ENCODE measurements at regions not wholly inside any gene's neighbourhood (a gene's known extent, or its start where the extent isn't known, plus 50 kb on each side); places are given as distances from the start of the nearest gene placed in this dataset.

- TF ChIP-seq, protein P1, sequence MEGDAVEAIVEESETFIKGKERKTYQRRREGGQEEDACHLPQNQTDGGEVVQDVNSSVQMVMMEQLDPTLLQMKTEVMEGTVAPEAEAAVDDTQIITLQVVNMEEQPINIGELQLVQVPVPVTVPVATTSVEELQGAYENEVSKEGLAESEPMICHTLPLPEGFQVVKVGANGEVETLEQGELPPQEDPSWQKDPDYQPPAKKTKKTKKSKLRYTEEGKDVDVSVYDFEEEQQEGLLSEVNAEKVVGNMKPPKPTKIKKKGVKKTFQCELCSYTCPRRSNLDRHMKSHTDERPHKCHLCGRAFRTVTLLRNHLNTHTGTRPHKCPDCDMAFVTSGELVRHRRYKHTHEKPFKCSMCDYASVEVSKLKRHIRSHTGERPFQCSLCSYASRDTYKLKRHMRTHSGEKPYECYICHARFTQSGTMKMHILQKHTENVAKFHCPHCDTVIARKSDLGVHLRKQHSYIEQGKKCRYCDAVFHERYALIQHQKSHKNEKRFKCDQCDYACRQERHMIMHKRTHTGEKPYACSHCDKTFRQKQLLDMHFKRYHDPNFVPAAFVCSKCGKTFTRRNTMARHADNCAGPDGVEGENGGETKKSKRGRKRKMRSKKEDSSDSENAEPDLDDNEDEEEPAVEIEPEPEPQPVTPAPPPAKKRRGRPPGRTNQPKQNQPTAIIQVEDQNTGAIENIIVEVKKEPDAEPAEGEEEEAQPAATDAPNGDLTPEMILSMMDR (IDR thresholded peaks at IDR 0.05) = no peak
- no peaks in the 10 kb centered on the region for H3K4me1 ChIP-seq
- ATAC-seq = no peak
- intact Hi-C loops (cut with DNase I) = no loop called here
- no peak overlapping the region for H3K27ac ChIP-seq
- no peak overlapping the region for H3K4me3 ChIP-seq
- no peaks in the 10 kb centered on the region for H3K9me3 ChIP-seq
- no peak for DNase-seq
- H3K36me3 ChIP-seq = no peaks in the 10 kb centered on the region
- H3K27me3 ChIP-seq (ENCODE audit: low read depth) = no peaks in the 10 kb centered on the region
Observed at GRCh38 chr9:106620081-106620480, 242.9 kb upstream of the ZNF462 start.

- TF ChIP-seq, protein P1 (IDR thresholded peaks at IDR 0.05) = no peak
- intact Hi-C loops (cut with DNase I) = no loop called here
- Histone ChIP-seq H3K27ac (no peak overlapping the region), H3K4me1 (no peaks in the 10 kb centered on the region), H3K36me3 (no peaks in the 10 kb centered on the region), H3K27me3 (ENCODE audit: low read depth) (no peaks in the 10 kb centered on the region), H3K9me3 (no peaks in the 10 kb centered on the region), H3K4me3 (no peak overlapping the region)
- ATAC-seq (no peak), DNase-seq (no peak)
Observed at GRCh38 chr9:106620866-106621265, 242.1 kb upstream of the ZNF462 start.

DNA sequence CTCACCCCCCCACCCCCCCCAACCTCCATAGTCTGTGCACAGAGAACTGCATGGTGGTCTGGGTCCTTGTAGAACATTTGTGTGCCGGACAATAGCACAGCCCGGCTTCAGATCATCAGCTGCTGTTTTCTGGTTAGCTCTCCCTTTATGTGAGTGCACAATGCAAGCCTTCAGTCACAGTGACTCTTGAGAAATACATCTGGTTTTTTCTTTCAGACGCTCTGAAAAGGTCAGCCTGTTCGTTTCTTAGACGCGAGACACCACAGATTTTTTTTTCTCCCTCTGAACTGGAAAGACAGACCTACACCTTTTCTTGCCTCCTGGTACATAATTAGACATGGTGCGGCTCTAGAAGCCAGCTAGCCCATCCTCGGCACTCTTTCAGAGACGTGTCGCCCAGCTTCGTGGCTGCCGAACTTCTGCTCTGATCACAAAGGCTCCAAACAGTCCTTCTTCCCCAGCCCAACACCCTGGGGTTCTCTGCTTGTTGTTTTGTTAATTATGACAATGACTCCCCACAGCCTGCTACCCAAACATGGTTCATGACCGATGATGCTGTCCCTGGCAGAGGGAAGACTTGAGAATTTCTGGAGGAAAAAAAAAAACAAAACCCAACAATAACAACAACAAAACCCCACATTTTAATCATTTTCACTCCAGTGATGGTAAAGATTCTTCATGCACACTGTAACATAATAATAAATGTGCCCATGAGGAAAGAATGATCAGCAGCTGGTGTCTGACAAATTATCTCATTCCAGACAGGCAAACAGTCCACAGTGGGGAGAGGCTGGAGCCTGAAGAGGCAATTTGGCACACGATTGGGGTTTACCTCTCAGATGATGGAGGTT, 241.4 kb upstream of the ZNF462 start:
- Histone ChIP-seq H3K27ac (no peak overlapping the region), H3K4me3 (no peak overlapping the region), H3K4me1 (no peaks in the 10 kb centered on the region), H3K9me3 (no peaks in the 10 kb centered on the region), H3K27me3 (ENCODE audit: low read depth) (no peaks in the 10 kb centered on the region), H3K36me3 (no peaks in the 10 kb centered on the region)
- DNase-seq (no peak), ATAC-seq (no peak)
- TF ChIP-seq, protein P1 (IDR thresholded peaks at IDR 0.05) = no peak
- intact Hi-C loops (cut with DNase I) = no loop called here

DNA sequence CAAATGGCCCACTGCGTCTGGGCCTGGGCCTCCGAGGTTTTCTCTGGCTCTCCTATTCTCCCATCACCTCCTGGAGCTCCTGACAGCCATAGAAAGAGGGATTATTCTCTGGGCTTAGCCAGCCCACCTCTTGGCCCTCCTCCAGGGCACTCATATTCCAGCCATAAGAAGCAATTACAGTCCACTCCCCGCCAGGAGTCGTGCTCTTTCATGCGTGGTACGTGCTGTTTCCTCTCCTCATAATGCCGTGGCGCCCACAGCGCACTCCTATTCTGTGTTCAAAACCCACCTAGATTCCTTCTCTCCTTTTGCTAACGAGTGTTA, 240.8 kb upstream of the ZNF462 start:
- TF ChIP-seq, protein P1 (IDR thresholded peaks at IDR 0.05) = no peak
- ATAC-seq = no peak
- no peak overlapping the region for H3K4me3 ChIP-seq
- DNase-seq = no peak
- H3K27me3 ChIP-seq (ENCODE audit: low read depth) = no peaks in the 10 kb centered on the region
- no peaks in the 10 kb centered on the region for H3K4me1 ChIP-seq
- H3K36me3 ChIP-seq = no peaks in the 10 kb centered on the region
- intact Hi-C loops (cut with DNase I) = no loop called here
- H3K27ac ChIP-seq = no peak overlapping the region
- no peaks in the 10 kb centered on the region for H3K9me3 ChIP-seq

- H3K27ac ChIP-seq = no peak overlapping the region
- ATAC-seq = no peak
- H3K4me1 ChIP-seq = no peaks in the 10 kb centered on the region
- TF ChIP-seq, protein P1 (IDR thresholded peaks at IDR 0.05) = no peak
- H3K9me3 ChIP-seq = no peaks in the 10 kb centered on the region
- intact Hi-C loops (cut with DNase I) = no loop called here
- H3K4me3 ChIP-seq = no peak overlapping the region
- no peaks in the 10 kb centered on the region for H3K36me3 ChIP-seq
- no peaks in the 10 kb centered on the region for H3K27me3 ChIP-seq (ENCODE audit: low read depth)
- DNase-seq = no peak
Observed at GRCh38 chr9:106623558-106623957, 239.4 kb upstream of the ZNF462 start.
